Limb (tissue), 2 donors: ENCODE measurements at regions not wholly inside any gene's neighbourhood (a gene's known extent, or its start where the extent isn't known, plus 50 kb on each side); places are given as distances from the start of the nearest gene placed in this dataset.

Experiments
- DNase-seq, 2 donors: peaks; one replicate each; pipeline ENCODE4 v3.0.0-alpha.2; 2016; ENCODE audit errors: extremely low spot score in 2 of 2

DNA sequence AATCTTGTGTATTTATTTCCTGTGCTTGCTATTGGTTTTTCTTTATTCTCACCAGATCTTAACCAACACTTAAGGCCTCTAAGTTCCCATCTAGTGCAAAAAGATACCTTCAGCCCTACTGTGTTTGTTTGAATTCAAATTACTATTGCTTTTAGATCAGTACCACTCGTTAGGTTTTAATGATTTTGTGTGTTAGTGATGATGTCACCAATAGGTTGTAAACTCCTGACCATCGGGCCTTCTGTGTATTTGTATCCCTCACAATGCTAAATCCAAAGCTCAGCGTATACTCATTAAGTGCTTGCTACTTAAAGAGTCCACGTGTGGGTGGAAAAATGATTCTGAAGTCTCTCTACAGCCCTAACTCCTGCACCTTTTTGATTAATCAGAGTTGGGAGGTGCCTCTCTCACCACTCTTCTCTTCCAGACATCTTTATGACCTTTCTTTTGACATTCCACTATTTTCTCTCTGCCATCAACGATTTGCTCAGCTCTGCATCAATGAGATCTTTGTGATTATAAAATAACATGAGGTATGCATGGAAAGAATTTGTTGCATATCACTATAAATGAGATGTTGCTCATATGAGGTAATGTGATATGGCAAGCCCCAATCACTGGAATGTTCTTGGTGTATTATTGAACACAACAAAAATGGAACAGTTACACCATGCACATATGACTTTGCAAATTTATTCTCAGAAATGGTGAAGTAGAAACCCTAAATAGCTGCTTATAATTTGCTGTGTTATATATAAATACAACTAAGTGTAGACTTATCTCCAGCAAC lies 55.1 kb upstream of the LAMA2 start:
- no peak for DNase-seq

DNA sequence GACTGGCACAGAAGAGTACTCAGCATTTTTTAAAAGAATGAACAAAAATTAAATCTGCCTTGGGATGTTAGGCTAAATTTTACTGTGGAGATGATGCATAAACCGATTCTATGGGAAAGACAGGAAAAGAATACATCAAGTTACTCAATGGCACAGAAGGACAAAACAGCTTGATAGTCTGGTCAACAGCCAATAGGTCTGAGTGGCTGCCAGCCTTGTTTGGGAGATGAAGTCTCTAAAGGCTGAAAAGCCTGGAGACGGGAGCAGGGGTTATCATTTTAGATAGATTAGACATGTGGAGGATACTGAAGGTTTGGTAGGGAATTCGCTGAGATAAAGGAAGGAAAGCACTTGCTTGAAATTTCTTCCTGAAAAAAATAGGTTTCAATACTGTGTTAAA lies 56.3 kb upstream of the LAMA2 start:
- no peak for DNase-seq

DNA sequence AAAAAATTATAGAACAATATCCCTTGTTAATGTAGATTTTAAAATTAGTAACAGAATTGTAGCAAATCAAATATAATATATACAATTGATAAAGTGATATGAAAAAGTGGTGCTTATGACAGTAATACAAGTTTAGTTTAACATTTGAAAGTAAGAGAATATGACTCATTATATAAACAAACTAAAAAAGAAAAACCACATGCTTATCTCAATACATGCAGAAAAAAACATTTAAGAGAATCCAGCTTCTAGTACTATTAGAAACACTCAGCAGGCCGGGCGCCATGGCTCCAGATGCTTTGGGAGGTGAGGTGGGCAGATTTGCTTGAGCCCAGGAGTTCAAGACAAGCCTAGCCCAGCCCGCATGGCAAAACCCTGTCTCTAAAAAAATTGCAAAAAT lies 60.7 kb upstream of the LAMA2 start:
- DNase-seq, result no peak

DNA sequence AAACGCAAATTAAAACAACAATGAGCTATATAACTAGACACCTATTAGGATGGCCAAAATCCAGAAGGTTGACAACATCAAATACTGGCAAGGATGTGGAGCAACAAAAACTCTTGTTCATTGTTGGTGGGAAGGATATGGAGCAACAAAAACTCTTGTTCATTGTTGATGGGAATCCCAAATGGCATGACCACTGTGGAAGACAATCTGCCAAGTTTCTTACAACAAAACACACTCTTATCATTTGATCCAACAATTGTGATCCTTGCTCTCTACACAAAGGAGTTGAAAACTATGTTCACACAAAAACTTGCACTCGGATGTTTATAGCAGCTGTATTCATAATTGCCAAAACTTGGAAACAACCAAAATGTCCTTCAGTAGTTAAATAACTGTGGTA lies 61.8 kb upstream of the LAMA2 start:
- no peak for DNase-seq

DNA sequence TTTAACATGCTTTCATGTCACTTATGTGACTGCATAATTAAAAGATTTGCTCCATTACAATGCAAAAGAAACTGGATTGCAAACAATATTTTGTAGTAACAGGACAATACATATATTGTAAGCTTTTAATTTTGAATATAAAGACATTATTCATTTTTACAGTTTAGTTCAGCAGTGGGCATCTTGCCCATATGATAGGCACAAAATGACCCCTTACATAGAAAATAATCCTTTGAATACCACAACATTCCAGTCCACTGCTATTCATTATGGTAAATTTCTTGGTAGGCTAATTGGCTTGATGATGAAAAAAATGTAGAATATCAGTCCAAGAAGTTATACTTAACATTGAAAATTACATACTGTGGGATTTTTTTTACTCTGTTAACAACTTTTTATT lies 74.1 kb upstream of the LAMA2 start:
- DNase-seq, result no peak

DNA sequence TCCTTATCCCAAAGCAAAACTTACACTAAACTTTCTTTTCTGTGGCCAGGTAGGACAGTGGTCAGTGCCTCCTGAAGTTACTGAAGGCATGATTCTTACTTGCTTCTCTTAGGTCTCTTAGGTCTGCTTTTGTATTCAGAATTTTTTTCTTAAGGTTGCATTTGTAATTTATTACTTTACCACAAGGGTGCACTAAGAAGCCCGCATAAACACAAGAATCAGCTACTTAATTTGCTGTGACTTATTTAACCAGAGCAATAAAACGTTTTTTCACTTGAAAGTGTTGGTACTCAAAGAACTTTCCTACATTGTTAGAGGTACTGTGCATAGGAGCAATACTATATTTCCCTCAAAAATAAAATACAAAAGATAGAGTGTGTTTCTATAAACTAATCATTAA lies 75.4 kb upstream of the LAMA2 start:
- DNase-seq, result peak in 1 of 2 donors; percentile 41

DNA sequence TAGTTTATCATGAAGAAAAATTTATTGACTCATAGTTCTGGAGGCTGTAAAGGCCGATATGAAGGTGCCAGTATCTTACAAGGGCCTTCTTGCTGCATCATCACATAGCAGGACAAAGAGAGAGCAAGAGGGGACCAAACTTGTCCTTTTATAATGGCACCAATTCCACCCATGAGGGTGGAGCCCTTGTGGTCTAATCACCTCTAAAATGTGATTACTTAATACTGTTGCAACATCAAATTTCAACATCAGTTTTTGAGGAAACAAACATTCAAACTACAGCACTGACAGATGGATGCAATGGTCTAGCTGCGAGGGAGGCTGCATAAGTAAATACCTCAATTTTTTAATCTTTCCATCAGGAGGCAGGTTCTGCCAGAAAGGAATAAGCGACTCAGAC lies 76.7 kb upstream of the LAMA2 start:
- no peak for DNase-seq

DNA sequence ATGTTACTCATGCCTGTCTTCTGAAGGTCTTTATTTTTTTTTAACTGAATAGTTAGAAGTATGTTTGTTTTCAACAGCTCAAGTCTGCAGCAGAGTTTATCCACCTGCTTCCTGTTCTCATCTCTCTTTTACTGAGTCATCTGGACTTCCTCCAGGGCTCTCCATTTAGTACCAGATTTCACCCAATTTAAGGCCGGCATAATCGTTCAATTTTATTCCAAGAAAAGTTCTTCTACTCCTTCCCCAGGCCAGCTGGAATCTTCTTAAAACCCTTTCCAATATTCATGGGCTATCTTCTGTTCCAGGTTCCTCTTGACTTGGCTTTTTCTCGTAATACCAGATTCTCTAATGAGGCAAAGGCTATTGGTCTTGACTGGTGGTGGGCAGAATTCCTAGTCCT lies 79.0 kb upstream of the LAMA2 start:
- no peak for DNase-seq

DNA sequence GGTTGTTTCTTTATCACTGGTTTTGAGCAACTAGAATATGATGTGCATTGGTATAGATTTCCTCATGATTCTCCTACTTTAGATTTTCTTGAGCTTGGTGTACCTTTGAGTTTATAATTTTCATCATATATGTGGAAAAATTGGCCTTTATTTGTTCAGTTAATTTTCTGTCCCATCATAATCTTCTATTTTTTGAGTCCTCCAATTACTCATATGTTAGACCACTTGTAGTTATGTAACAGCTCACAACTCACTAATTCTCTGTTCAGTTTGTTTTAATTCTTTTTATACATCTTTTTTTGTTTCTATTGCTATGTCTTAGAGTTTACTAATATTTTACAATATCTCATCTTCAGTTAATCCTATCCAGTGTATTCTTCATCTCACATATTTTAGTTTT lies 81.3 kb upstream of the LAMA2 start:
- DNase-seq, result no peak

DNA sequence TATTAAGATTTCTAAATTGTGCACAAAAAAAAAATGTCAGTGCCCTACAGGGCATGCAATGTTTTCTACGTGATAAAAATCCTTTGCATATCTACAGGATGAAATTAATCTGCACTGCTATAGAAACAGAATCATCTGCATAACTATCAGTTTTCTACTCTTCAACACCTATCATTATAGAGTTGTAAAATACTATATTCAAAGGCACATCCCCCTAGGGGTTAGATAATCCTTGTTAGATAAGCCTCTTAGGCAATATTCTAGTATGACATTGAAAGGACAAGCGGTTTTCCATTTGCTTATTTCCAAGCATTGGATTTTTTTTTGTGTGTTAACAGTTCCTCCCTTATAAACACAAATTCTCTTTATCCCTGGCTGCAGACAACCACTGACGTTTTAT lies 98.7 kb upstream of the LAMA2 start:
- DNase-seq, result no peak

DNA sequence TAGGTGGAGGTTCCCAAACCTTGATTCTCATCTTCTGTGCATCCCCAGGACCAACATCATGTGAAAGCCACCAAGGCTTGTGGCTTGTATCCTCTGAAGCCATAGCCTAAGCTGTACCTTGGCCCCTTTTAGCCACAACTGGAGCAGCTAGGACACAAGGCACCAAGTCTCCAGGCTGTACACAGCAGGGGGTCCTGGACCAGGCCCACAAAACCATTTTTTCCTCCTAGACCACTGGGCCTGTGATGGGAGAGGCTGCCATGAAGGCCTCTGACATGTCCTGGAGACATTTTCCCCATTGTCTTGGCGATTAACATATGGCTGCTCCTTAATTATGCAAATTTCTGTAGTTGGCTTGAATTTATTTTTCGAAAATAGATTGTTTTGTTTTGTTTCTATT lies 114.8 kb upstream of the LAMA2 start:
- no peak for DNase-seq

DNA sequence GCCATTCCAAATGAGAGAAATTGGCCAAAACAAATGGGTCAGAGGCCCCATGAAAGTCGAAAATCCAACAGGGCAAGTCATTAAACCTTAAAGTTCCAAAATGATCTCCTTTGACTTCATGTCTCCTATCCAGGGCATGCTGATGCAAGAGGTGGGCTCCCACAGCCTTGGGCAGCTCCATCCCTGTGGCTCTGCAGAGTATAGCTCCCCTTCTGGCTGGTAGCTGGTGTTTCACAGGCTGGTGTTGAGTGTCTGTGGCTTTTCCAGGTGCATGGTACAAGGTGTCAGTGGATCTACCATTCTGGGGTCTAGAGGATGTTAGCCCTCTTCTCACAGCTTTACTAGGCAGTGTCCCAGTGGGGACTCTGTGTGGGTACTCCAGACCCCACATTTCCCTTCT lies 115.2 kb upstream of the LAMA2 start:
- DNase-seq, result no peak

DNA sequence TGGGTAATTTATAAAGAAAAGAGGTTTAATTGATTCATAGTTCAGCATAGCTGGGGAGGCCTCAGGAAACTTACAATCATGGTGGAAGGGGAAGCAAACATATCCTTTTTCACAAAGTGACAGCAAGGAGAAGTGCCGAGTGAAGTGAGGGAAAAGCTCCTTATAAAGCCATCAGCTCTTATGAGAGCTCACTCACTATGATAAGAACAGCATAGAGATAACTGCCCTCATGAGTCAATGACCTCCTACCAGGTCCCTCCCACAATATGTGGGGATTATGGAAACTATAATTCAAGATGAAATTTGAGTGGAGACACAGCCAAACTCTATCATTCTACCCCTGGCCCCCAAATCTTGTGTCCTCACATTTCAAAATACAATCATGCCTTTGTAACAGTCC lies 115.8 kb upstream of the LAMA2 start:
- DNase-seq, result no peak

DNA sequence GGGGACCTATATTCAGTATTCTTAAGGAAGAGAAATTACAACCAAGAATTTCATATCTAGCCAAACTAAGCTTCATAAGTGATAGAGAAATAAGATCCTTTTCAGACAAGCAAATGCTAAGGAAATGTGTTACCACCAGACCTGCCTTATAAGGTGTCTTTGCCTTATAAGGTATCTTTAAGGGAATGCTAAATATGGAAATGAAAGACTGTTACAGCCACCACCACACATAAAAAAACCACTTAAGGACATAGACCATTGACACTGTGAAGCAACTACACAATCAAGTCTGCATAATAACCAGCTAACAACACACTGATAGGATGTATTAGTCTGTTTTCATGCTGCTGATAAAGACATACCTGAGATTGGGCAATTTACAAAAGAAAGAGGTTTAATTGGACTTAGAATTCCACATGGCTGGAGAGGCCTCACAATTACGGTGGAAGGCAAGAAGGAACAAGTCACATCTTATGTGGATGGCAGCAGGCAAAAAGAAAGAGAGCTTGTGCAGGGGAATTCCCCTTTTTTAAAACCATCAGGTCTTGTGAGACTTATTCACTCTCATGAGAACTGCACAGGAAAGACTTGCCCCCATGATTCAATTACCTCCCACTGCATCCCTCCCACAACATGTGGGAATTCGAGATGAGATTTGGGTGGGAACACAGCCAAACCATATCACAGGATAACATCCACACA lies 119.2 kb upstream of the LAMA2 start:
- DNase-seq, result no peak

DNA sequence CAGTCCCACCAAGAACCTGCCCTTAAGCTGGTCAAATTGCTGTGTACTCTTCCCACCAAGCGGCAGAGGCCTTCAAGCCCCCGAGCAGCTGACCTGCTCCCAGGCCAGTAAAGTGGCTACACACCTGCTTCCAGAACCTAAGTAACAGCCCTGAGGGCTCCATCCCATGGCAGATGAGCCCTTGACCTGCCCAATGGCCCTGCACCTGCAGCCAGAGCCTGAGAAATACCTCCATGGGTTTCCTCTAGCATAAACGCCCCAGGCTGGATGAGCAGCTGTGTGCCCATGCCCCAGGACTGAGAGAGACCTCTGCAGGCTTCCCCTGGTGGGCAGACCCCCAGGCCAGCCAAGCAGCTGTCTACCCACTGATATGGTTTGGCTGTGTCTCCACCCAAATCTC lies 123.0 kb upstream of the LAMA2 start:
- DNase-seq, result no peak

DNA sequence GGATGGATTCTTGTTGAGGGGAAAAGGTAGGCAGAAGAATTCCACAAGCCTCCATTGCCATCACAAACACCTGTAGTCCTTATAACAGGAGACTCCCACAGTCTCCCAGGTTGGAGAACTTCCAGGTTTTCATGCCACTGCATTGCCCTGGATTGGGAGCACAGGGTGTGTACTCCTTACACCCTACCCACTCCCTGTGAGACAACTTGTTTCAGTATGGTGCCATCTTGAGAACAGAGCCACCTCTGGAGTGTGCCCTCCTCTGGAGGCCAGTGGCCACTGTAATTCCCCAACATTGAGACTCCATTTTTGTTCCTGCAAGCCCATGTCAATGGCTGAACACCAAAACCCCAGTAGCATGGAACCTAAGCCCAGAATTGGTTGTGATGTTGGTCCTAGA lies 123.5 kb upstream of the LAMA2 start:
- no peak for DNase-seq

DNA sequence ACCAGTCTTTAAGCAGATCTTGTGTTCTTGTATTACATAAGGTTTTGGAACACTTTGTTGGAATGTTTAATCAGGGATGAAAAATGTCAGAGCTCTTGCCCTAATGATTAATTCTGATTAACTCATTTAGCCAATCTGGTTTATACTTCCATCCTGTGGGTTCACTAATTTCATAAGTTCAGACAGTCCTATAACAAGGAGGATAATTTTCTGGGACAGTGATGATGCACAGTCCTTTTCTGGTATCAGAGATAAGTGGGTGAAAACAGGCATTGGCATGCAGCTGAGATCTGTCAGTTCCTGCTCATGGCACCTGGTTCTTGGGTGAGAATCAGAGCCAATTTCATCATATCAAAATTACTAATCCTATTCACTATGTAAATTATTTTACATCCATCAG lies 125.0 kb upstream of the LAMA2 start:
- no peak for DNase-seq

DNA sequence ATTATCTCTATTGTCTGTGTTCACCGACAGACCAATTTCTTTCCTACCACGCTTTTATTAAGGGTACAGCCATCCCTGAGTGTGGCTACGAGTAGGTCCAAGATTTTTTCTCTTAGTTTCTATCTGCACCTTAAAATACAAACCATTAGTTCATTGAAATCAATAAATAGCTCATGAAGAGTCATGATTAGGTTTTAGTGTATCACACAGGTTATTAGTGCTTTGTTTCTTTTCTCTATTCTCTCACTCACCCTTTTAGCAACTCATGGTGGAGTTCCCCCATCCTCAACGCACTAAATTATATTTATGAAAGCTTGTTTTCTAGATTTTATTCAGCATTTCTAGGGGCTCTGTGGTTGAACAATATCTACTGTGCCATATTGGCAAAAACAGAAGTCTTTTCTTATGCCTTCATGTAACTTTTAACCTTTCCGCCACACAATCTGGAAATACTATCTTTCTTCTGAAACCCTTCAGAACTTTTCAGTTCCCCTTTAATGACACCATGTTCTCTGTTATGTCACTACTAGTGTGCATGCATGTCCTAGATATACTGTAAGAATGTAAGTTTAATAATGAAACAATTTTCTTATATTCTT lies 128.2 kb upstream of the LAMA2 start:
- DNase-seq, result no peak

DNA sequence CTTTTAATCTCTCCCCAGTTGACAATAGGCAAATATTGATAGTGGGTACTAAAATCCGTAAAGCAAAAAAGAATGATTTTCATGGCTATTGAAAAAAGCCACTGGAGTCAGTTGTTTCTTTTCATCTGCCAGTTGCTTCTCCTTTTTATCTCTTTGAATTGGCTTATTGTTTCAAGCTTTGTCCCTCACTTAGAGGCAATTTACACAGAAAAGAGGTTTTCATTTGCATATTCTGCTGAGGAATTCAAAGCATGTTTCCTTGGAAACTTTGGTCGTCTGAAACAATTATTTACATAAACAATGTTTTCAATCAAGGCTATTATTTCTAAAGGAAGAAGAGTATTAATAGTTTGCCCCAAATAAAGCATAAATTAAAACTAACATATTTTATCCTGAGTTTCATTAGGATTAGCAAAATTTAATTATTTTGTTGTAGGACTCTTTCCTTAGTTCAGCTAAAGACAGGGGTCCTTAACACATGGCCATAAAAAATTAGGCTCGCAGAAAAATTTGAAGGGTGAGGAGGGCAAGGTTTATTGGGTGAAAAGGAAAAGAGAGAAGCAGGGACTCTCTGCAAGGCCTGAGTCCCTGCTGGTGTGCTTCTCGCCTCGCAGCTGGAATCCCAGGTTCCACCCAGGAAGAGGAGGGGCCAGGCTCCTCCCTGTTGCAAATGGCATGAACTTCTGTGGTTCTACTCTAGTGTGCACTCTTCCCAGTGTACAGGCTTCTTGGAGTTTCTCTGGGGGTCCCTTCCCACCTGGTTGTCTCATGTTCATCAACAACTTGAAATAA lies 138.8 kb upstream of the LAMA2 start:
- DNase-seq, result no peak

DNA sequence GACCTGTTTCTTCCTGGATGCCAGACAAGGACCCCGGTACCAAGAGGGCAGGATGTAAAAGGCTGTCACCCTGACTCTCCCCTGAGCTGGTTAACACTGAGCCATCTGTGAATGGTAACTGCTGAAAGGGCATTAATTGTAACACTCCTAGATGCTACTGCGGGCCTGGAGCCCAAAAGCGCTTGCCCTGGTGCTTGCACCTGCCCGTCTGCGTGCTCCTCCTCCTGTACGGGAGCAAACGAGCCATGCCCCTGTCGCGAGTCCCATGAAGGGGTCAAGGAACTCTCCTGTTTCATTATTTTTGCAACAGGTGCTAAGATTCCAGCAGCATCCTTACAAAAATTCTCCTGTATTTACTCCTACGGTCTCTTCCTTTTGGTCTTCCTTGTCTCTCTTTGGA lies 140.0 kb upstream of the LAMA2 start:
- DNase-seq, result no peak

DNA sequence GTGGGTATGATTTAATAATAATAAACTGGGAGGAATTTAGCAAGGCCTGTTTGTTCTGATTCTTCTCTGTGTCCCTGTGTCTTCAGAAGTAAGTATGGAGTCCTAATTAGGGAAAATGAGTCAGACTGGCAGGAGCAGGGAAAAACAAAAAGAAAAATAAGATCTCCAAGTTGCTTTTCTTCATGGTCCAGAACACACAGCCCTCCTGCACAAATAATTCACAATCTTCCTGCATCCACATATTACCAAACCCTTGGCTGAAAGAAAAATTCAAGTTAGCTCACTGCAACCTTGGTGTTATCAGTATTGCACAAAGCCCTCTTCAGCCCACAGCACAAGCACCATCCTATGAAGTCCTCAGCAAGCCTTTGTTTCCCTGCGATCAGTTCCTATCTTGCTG lies 142.0 kb upstream of the LAMA2 start:
- no peak for DNase-seq

DNA sequence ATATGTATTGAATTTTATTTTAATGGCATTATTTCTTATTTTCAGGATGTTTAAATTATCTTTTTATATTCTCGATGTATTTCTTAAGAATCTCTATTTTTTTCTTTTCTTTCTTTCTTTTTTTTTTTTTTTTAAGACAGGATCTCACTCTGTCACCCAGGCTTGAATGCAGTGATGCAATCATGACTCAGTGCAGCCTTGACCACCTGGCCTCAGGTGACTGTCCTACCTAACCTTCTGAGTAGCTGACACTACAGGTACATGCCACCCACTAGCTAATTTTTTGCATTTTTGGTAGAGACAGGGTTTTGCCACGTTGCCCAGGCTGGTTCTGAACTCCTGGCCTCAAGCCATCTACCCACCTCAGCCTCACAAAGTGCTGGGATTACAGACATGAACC lies 143.8 kb upstream of the LAMA2 start:
- DNase-seq, result no peak
